SK-N-SH (cell line): ENCODE measurements at regions not wholly inside any gene's neighbourhood (a gene's known extent, or its start where the extent isn't known, plus 50 kb on each side); places are given as distances from the start of the nearest gene placed in this dataset.

Source experiments
- CTCF ChIA-PET: fragments of 300-600, 350-600 bp; formaldehyde crosslinking; extraction: SDS; loops from one replicate; lab custom pipeline; 2021; lab: Yijun Ruan, JAX
- POLR2A ChIA-PET: fragments of 350-600 bp; sonication (Branson Sonifier 250); formaldehyde crosslinking; extraction: SDS; loops from one replicate; lab custom pipeline; 2020; ENCODE audit warnings: antibody characterized with exemption, inconsistent platforms; lab: Yijun Ruan, JAX
- DNase-seq: peaks from one replicate; pipeline ENCODE4 v3.0.0; 2012
- H2AFZ ChIP-seq: fragments of 200-600 bp; sonication (generic); 2 replicates; pipeline ENCODE4 v1.8.1; 2016; ENCODE audit warnings: antibody characterized with exemption, mild to moderate bottlenecking, low read depth
- H3F3A ChIP-seq: fragments of 200-600 bp; sonication (generic); replicated peaks from 2 replicates; pipeline ENCODE3; 2016; ENCODE audit warnings: antibody characterized with exemption, mild to moderate bottlenecking; ENCODE audit not compliant: insufficient read depth
- H3K27ac ChIP-seq, 2 experiments: fragments of 200-500 bp in 1 of 2; fragments of 200-600 bp in 1 of 2; sonication (Bioruptor generic) in 1 of 2; sonication (generic), shearing (Covaris generic) in 1 of 2; 2 replicates each; pipeline versions ENCODE4 v1.5.1 to v1.6.1; 2014 to 2016; ENCODE audit warnings: low read depth in 2 of 2, inconsistent platforms in 1 of 2, low read length in 1 of 2, mild to moderate bottlenecking in 1 of 2, mixed read lengths in 1 of 2
- H3K27me3 ChIP-seq: fragments of 200-600 bp; sonication (generic), shearing (Covaris generic); 2 replicates; pipeline ENCODE4 v1.6.1; 2016; ENCODE audit warnings: mixed run types; ENCODE audit not compliant: insufficient read depth
- H3K36me3 ChIP-seq, 2 experiments: fragments of 200-500 bp in 1 of 2; fragments of 200-600 bp in 1 of 2; sonication (Bioruptor generic) in 1 of 2; sonication (generic) in 1 of 2; replicated peaks in 1 of 2; 2 replicates each; pipeline versions ENCODE3 to v1.5.1; 2014 to 2016; ENCODE audit warnings: low read length in 1 of 2, mild to moderate bottlenecking in 1 of 2; ENCODE audit not compliant: insufficient read depth in 2 of 2, control insufficient read depth in 1 of 2
- H3K4me1 ChIP-seq, 2 experiments: fragments of 200-500 bp in 1 of 2; fragments of 200-600 bp in 1 of 2; sonication (Bioruptor generic) in 1 of 2; sonication (generic), shearing (Covaris generic) in 1 of 2; 2 replicates each; pipeline versions ENCODE4 v1.5.1 to v1.6.1; 2014 to 2016; ENCODE audit warnings: low read depth in 1 of 2, low read length in 1 of 2, mixed run types in 1 of 2; ENCODE audit not compliant: insufficient read depth in 2 of 2, control insufficient read depth in 1 of 2
- H3K4me2 ChIP-seq: fragments of 200-600 bp; sonication (generic), shearing (Covaris generic); 2 replicates; pipeline ENCODE4 v1.6.1; 2017; ENCODE audit warnings: mixed run types
- H3K4me3 ChIP-seq, 2 experiments: fragments of 200-500 bp in 1 of 2; fragments of 200-600 bp in 1 of 2; sonication (Bioruptor generic) in 1 of 2; sonication (generic), shearing (Covaris generic) in 1 of 2; 2 replicates each; pipeline versions ENCODE4 v1.5.1 to v1.8.1; 2014 to 2016; ENCODE audit warnings: low read depth in 2 of 2, inconsistent platforms in 1 of 2, low read length in 1 of 2, mild to moderate bottlenecking in 1 of 2, mixed read lengths in 1 of 2, moderate library complexity in 1 of 2
- H3K79me2 ChIP-seq: fragments of 200-600 bp; sonication (generic); 2 replicates; pipeline ENCODE4 v1.8.1; 2017; ENCODE audit warnings: mild to moderate bottlenecking; ENCODE audit not compliant: insufficient read depth
- H3K9ac ChIP-seq: fragments of 200-600 bp; sonication (generic); 2 replicates; pipeline ENCODE4 v1.6.1; 2017; ENCODE audit warnings: mixed run types
- H3K9me2 ChIP-seq: fragments of 200-600 bp; sonication (generic); 2 replicates; pipeline ENCODE4 v1.6.1; 2017; ENCODE audit warnings: mixed run types
- H3K9me3 ChIP-seq: fragments of 200-600 bp; sonication (generic); 2 replicates; pipeline ENCODE4 v1.6.1; 2017; ENCODE audit warnings: mixed run types, mild to moderate bottlenecking, moderate library complexity
- H4K20me1 ChIP-seq: fragments of 200-600 bp; sonication (generic); 2 replicates; pipeline ENCODE4 v1.6.1; 2017; ENCODE audit warnings: mild to moderate bottlenecking, mixed run types; ENCODE audit not compliant: insufficient read depth
- ELF1 ChIP-seq: IDR thresholded peaks from 2 replicates; pipeline ENCODE4 v1.4.0; 2012
- EP300 ChIP-seq, 2 experiments: IDR thresholded peaks; 2 replicates each; pipeline versions ENCODE4 v1.4.0 to v1.6.1; 2012; ENCODE audit warnings: borderline replicate concordance in 1 of 2, low read depth in 1 of 2, low read length in 1 of 2
- EZH2phosphoT487 ChIP-seq: fragments of 200-600 bp; sonication (generic); IDR thresholded peaks from 2 replicates; pipeline ENCODE4 v1.6.1; 2017; ENCODE audit warnings: low read depth, mixed run types, mild to moderate bottlenecking, antibody characterized with exemption, moderate library complexity, borderline replicate concordance
- GABPA ChIP-seq: IDR thresholded peaks from 2 replicates; pipeline ENCODE4 v1.4.0; 2012; ENCODE audit warnings: low read depth, mild to moderate bottlenecking
- GATA2 ChIP-seq: sonication (generic); formaldehyde crosslinking; IDR thresholded peaks from 2 replicates; pipeline ENCODE4 v1.5.0; 2020; ENCODE audit warnings: mild to moderate bottlenecking, missing genetic modification reagents
- MEF2A ChIP-seq: IDR thresholded peaks from 2 replicates; pipeline ENCODE4 v1.4.0; 2012; ENCODE audit warnings: low read depth, borderline replicate concordance
- MXI1 ChIP-seq: IDR thresholded peaks from 2 replicates; pipeline ENCODE4 v1.6.1; 2012; ENCODE audit warnings: mild to moderate bottlenecking, low read depth, low read length, improper control_type of control experiment
- NRF1 ChIP-seq: IDR thresholded peaks from 2 replicates; pipeline ENCODE4 v1.6.1; 2012; ENCODE audit warnings: low read depth, mild to moderate bottlenecking, low read length
- POLR2AphosphoS5 ChIP-seq: IDR thresholded peaks from 2 replicates; pipeline ENCODE4 v1.6.1; 2012; ENCODE audit warnings: low read depth, low read length
- RAD21 ChIP-seq: IDR thresholded peaks from 2 replicates; pipeline ENCODE4 v1.6.1; 2012; ENCODE audit warnings: mild to moderate bottlenecking, low read length
- SIN3A ChIP-seq: IDR thresholded peaks from 2 replicates; pipeline ENCODE4 v1.6.1; 2012; ENCODE audit warnings: low read depth, mild to moderate bottlenecking, low read length, moderate library complexity, borderline replicate concordance
- SMC3 ChIP-seq: IDR thresholded peaks from 2 replicates; pipeline ENCODE4 v1.6.1; 2012; ENCODE audit warnings: low read depth, low read length, improper control_type of control experiment
- TAF1 ChIP-seq: IDR thresholded peaks from 2 replicates; pipeline ENCODE4 v1.6.1; 2012; ENCODE audit warnings: low read depth, mild to moderate bottlenecking, low read length, moderate library complexity, borderline replicate concordance
- TEAD4 ChIP-seq: IDR thresholded peaks from 2 replicates; pipeline ENCODE4 v1.4.0; 2012; ENCODE audit warnings: mild to moderate bottlenecking, borderline replicate concordance; ENCODE audit not compliant: insufficient read depth
- YY1 ChIP-seq: IDR thresholded peaks from 2 replicates; pipeline ENCODE4 v1.4.0; 2012; ENCODE audit warnings: low read depth, mild to moderate bottlenecking
- WGBS: methylation state at CpG from one replicate; pipeline ENCODE4 v1.1.6; 2017; ENCODE audit warnings: low lambda C conversion rate; 5-methylcytosine and 5-hydroxymethylcytosine counted together
- TF ChIP-seq, protein P1 (sequence below): IDR thresholded peaks from 2 replicates; pipeline ENCODE4 v1.4.0; 2012; ENCODE audit warnings: low read depth, borderline replicate concordance
- TF ChIP-seq, protein P2 (sequence below): IDR thresholded peaks from 2 replicates; pipeline ENCODE4 v1.4.0; 2012; ENCODE audit warnings: low read depth, borderline replicate concordance
- TF ChIP-seq, protein P3 (sequence below): IDR thresholded peaks from 2 replicates; pipeline ENCODE4; 2012
- TF ChIP-seq, protein P4 (sequence below): fragments of 150-350 bp; IDR thresholded peaks from 2 replicates; pipeline ENCODE4 v1.6.1; 2016; ENCODE audit warnings: mild to moderate bottlenecking, low read depth, low read length
- TF ChIP-seq, protein P5 (sequence below): fragments of 200-600 bp; sonication (generic); IDR thresholded peaks from 2 replicates; pipeline ENCODE4 v1.6.1; 2017; ENCODE audit warnings: antibody characterized with exemption, mild to moderate bottlenecking, moderate library complexity

DNA sequence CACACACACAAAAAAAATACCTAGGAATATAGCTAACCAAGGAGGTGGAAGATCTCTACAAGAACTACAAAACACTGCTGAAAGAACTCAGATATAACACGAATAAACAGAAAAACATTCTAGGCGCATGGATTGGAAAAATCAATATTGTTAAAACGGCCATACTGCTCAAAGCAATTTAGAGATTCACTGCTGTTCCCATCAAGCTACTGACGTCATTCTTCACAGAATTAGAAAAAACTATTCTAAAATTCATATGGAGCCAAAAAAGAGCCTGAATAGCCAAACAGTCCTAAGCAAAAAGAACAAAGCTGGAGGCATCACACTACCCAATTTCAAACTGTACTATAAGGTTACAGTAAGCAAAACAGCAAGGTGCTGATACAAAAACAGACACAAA, 390.2 kb downstream of the IDS start:
- Histone ChIP-seq H3K27me3 (no peaks in the 10 kb centered on the region), H3K9ac (no peak overlapping the region), H3K27ac (no peak overlapping the region), H3K9me3 (no peaks in the 10 kb centered on the region), H2AFZ (no peak overlapping the region), H4K20me1 (no peaks in the 10 kb centered on the region), H3K9me2 (no peaks in the 10 kb centered on the region), H3K36me3 (no peaks in the 10 kb centered on the region), H3F3A (no peaks in the 10 kb centered on the region), H3K79me2 (no peaks in the 10 kb centered on the region), H3K4me2 (no peak overlapping the region), H3K4me3 (no peak overlapping the region), H3K4me1 (no peaks in the 10 kb centered on the region)
- DNase-seq: no peak
- 4% methylated on average over 4 of the region's 4 CpGs for WGBS
- ChIA-PET CTCF (no interaction called here), POLR2A (no interaction called here)
- no peak for TF ChIP-seq EP300 (IDR thresholded peaks at IDR 0.05; ENCODE audit: borderline replicate concordance in 1 of 2, low read depth in 1 of 2, low read length in 1 of 2)
- no peak for TF ChIP-seq MEF2A
- no peak for TF ChIP-seq SMC3
- no peak for TF ChIP-seq POLR2AphosphoS5
- TF ChIP-seq TAF1: no peak
- TF ChIP-seq, protein P1, sequence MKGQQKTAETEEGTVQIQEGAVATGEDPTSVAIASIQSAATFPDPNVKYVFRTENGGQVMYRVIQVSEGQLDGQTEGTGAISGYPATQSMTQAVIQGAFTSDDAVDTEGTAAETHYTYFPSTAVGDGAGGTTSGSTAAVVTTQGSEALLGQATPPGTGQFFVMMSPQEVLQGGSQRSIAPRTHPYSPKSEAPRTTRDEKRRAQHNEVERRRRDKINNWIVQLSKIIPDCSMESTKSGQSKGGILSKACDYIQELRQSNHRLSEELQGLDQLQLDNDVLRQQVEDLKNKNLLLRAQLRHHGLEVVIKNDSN: no peak
- TF ChIP-seq TEAD4: no peak
- TF ChIP-seq EZH2phosphoT487: no peak
- TF ChIP-seq, protein P2, sequence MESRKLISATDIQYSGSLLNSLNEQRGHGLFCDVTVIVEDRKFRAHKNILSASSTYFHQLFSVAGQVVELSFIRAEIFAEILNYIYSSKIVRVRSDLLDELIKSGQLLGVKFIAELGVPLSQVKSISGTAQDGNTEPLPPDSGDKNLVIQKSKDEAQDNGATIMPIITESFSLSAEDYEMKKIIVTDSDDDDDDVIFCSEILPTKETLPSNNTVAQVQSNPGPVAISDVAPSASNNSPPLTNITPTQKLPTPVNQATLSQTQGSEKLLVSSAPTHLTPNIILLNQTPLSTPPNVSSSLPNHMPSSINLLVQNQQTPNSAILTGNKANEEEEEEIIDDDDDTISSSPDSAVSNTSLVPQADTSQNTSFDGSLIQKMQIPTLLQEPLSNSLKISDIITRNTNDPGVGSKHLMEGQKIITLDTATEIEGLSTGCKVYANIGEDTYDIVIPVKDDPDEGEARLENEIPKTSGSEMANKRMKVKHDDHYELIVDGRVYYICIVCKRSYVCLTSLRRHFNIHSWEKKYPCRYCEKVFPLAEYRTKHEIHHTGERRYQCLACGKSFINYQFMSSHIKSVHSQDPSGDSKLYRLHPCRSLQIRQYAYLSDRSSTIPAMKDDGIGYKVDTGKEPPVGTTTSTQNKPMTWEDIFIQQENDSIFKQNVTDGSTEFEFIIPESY: no peak
- TF ChIP-seq ELF1: no peak
- no peak for TF ChIP-seq NRF1
- TF ChIP-seq, protein P3, sequence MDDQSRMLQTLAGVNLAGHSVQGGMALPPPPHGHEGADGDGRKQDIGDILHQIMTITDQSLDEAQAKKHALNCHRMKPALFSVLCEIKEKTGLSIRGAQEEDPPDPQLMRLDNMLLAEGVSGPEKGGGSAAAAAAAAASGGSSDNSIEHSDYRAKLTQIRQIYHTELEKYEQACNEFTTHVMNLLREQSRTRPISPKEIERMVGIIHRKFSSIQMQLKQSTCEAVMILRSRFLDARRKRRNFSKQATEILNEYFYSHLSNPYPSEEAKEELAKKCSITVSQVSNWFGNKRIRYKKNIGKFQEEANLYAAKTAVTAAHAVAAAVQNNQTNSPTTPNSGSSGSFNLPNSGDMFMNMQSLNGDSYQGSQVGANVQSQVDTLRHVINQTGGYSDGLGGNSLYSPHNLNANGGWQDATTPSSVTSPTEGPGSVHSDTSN: no peak

DNA sequence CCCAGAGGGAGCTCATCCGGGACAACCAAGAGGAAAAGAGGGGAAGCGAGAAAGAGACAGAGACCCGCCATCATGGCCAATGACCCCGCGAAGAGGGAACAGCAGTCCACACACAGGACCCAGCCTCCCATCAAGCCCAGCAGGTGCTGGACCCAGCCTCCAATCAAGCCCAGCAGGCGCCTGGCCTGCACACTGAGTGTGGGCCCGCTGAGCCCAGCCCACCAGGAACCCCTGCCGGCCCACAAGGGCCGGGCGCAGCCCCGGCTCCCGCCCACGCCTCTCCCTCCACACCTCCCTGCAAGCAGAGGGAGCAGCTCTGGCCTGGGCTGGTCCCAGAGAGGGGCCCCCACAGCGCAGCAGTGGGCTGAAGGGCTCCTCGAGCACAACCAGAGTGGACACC, 391.1 kb downstream of the IDS start:
- Histone ChIP-seq H3K27ac (no peak overlapping the region), H3K27me3 (no peaks in the 10 kb centered on the region), H3K9me2 (no peaks in the 10 kb centered on the region), H3K9me3 (no peaks in the 10 kb centered on the region), H4K20me1 (no peaks in the 10 kb centered on the region), H3K4me2 (no peak overlapping the region), H3K9ac (no peak overlapping the region), H3K4me3 (no peak overlapping the region), H3K79me2 (no peaks in the 10 kb centered on the region), H3K36me3 (no peaks in the 10 kb centered on the region), H3K4me1 (no peaks in the 10 kb centered on the region), H2AFZ (no peak overlapping the region), H3F3A (no peaks in the 10 kb centered on the region)
- ChIA-PET CTCF (no interaction called here), POLR2A (no interaction called here)
- DNase-seq: no peak
- TF ChIP-seq EZH2phosphoT487 (no peak), POLR2AphosphoS5 (no peak), SIN3A (no peak), YY1 (no peak), RAD21 (no peak), GABPA (no peak), GATA2 (CRISPR knock-in tag) (no peak), EP300 (IDR thresholded peaks at IDR 0.05; ENCODE audit: borderline replicate concordance in 1 of 2, low read depth in 1 of 2, low read length in 1 of 2) (no peak), MXI1 (no peak)
- TF ChIP-seq, protein P4, sequence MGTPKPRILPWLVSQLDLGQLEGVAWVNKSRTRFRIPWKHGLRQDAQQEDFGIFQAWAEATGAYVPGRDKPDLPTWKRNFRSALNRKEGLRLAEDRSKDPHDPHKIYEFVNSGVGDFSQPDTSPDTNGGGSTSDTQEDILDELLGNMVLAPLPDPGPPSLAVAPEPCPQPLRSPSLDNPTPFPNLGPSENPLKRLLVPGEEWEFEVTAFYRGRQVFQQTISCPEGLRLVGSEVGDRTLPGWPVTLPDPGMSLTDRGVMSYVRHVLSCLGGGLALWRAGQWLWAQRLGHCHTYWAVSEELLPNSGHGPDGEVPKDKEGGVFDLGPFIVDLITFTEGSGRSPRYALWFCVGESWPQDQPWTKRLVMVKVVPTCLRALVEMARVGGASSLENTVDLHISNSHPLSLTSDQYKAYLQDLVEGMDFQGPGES: no peak
- TF ChIP-seq, protein P1: no peak
- TF ChIP-seq, protein P5, sequence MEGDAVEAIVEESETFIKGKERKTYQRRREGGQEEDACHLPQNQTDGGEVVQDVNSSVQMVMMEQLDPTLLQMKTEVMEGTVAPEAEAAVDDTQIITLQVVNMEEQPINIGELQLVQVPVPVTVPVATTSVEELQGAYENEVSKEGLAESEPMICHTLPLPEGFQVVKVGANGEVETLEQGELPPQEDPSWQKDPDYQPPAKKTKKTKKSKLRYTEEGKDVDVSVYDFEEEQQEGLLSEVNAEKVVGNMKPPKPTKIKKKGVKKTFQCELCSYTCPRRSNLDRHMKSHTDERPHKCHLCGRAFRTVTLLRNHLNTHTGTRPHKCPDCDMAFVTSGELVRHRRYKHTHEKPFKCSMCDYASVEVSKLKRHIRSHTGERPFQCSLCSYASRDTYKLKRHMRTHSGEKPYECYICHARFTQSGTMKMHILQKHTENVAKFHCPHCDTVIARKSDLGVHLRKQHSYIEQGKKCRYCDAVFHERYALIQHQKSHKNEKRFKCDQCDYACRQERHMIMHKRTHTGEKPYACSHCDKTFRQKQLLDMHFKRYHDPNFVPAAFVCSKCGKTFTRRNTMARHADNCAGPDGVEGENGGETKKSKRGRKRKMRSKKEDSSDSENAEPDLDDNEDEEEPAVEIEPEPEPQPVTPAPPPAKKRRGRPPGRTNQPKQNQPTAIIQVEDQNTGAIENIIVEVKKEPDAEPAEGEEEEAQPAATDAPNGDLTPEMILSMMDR: no peak
- WGBS: 0% methylated on average over 1 of the region's 15 CpGs
